Cardiac fibroblast (primary cell): ENCODE measurements at regions not wholly inside any gene's neighbourhood (a gene's known extent, or its start where the extent isn't known, plus 50 kb on each side); places are given as distances from the start of the nearest gene placed in this dataset.

Experiments used
- DNase-seq, 2 donors: peaks; one replicate each; pipeline versions ENCODE4 v3.0.0 to v3.0.0-alpha.2; 2010; ENCODE audit warnings: low read depth in 2 of 2
- H3K4me3 ChIP-seq, 2 donors: replicated peaks in 1 of 2; 1 replicate in 1 of 2; 2 replicates in 1 of 2; pipeline ENCODE4 v1.5.1; 2011; ENCODE audit warnings: low read depth in 2 of 2, low read length in 2 of 2, mild to moderate bottlenecking in 2 of 2, moderate library complexity in 1 of 2
- TF ChIP-seq, protein P1 (sequence below): IDR thresholded peaks from one replicate; pipeline ENCODE4 v1.5.1; 2011; ENCODE audit warnings: low read depth, mild to moderate bottlenecking, low read length, inconsistent platforms

DNA sequence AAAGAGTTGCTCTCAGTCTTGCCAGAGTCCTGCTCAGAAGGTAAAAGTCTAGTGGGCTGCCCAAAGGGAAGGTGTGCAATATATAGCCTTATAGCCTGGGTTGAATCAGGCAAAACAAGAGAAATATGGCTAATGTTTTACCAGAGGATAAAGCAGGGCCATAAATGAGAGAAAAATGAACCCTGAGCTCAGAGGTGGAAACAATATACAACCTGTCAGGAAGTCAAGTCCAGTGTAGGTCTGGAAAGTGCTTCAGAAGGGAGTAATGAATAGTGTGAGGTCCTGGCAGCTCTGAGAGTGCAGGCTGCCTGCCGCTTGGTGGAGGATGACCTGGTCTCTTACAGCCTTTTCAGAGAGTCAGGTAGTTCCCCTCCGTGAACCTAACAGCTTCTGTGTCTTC lies 177.8 kb upstream of the TNC start:
- no peak for DNase-seq
- TF ChIP-seq, protein P1, sequence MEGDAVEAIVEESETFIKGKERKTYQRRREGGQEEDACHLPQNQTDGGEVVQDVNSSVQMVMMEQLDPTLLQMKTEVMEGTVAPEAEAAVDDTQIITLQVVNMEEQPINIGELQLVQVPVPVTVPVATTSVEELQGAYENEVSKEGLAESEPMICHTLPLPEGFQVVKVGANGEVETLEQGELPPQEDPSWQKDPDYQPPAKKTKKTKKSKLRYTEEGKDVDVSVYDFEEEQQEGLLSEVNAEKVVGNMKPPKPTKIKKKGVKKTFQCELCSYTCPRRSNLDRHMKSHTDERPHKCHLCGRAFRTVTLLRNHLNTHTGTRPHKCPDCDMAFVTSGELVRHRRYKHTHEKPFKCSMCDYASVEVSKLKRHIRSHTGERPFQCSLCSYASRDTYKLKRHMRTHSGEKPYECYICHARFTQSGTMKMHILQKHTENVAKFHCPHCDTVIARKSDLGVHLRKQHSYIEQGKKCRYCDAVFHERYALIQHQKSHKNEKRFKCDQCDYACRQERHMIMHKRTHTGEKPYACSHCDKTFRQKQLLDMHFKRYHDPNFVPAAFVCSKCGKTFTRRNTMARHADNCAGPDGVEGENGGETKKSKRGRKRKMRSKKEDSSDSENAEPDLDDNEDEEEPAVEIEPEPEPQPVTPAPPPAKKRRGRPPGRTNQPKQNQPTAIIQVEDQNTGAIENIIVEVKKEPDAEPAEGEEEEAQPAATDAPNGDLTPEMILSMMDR, result no peak
- H3K4me3 ChIP-seq, result no peak overlapping the region

DNA sequence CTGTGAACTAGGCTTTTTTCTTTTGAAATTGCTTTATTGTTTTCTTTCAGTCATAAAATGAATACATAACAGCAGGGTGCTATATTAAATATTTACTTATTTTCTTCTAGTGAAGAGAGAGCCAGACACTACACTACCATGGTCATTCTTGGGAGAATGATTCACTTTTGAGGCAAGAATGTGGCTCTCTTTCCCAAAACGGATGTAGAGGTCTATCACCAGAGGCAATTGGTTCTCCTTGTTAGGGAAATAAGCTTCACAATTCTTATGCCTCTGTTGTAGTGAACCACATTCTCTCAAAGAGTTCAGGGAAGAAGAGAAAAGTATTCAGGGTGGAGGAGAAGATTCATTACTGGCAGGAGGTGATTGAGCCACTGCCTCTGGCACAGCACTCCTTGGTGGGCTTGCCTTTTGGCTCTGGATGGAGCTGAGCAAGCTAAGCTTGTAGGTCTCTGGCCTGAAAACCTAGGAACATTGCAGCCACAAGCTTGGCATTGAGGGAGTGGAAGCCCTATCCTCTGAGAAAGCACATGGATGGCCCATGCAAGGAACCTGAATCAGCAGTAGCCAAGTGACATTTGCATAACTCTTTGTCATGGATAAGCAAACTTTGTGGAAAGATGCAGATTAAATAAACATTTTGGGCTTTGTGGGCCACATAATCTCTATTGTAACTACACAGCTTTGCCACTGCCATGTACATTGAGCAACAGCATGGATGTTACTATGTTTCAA lies 179.0 kb upstream of the TNC start:
- TF ChIP-seq, protein P1, result no peak
- no peak overlapping the region for H3K4me3 ChIP-seq

DNA sequence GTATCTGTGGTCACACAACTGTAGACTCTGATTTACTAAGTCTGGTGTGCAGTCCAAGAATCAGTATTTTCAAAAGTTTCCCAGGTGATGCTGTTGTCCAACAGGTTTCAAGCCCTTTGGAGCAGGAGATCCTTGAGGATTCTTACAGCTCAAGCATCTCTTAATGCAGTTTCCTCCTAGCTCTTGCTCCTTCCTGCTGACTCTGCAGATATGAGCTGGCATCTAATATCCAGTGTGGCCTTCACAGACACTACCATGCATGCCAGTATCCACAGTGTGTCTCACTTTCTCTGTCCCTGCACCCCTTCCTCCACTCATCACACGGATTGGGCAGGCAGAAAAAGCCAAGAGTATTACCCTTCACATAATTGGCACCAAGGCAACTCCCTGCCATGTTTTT lies 182.2 kb upstream of the TNC start:
- TF ChIP-seq, protein P1, result no peak
- no peak overlapping the region for H3K4me3 ChIP-seq
- no peak for DNase-seq

More for the DNA sequence above, 179.0 kb upstream of the TNC start:
- DNase-seq, result no peak

DNA sequence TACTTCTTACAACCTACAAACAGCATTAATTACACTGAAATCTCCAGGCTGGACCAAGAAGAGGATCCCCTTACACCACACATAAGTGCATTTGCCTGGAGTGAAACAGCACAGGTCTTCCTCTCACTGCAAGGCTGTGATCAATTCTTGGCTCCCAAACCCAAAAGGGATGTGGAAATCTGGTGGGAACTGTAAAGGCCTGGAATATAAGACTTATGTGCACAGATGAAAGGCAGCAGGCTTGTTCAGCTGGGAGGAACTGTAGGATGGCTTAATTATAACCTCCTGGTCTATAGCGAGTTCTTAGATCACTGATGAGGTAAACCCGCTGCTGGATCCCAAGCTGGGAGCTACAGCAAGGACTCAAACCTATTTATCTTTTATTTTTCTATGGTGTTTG lies 182.9 kb upstream of the TNC start:
- no peak for DNase-seq
- TF ChIP-seq, protein P1, result no peak
- no peak overlapping the region for H3K4me3 ChIP-seq

DNA sequence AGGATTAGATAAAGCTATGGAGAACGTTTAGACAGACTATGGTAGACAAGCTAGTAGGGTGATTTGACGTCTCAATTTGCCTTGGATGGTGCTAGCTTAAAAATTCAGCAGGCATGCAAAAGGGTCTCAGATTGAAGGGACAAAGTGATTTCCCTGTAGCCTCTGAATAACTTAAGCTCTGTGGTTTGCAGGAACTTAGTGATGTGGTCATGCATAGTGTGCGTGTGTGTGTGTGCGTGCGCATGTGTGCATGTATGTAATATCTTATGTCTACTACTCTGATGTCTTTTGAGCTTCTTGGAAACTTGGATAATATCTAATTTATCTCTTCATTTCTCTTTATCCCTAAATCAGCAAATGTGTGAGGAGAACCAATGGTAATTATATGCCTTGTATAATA lies 183.6 kb upstream of the TNC start:
- H3K4me3 ChIP-seq, result no peak overlapping the region
- no peak for DNase-seq
- TF ChIP-seq, protein P1, result no peak

- no peak overlapping the region for H3K4me3 ChIP-seq
- TF ChIP-seq, protein P1, result no peak
- DNase-seq, result peak in 1 of 2 donors; percentile 7
These were observed 187.6 kb upstream of the TNC start for GRCh38 chr9:115305543-115305942.

GRCh38 chr9:115306865-115307264 lies 188.9 kb upstream of the TNC start:
- no peak overlapping the region for H3K4me3 ChIP-seq
- DNase-seq, result peak in 1 of 2 donors; percentile 13
- TF ChIP-seq, protein P1, result no peak
